HG03342 (cell line): ENCODE measurements at regions not wholly inside any gene's neighbourhood (a gene's known extent, or its start where the extent isn't known, plus 50 kb on each side); places are given as distances from the start of the nearest gene placed in this dataset.
"Not testable (repeated sequence)": the region's sequence is repeated elsewhere in the genome, so short reads cannot be mapped to it uniquely, and the experiment has no call there.

Experiments used
- ATAC-seq: cut with Tn5 transposase; IDR thresholded peaks from one replicate; pipeline ENCODE4 v1.9.1; 2021; ENCODE audit warnings: mild to moderate bottlenecking, moderate library complexity; ENCODE audit not compliant: unreplicated experiment

- not testable (repeated sequence) for ATAC-seq
Observed at GRCh38 chr16:29120680-29121079, 135.8 kb downstream of the LAT start.

- not testable (repeated sequence) for ATAC-seq
Observed at GRCh38 chr16:29118301-29118957, 133.6 kb downstream of the LAT start.

- no peak for ATAC-seq
Observed at GRCh38 chr16:29117631-29118030, 132.8 kb downstream of the LAT start.

- no peak for ATAC-seq
Observed at GRCh38 chr16:29116980-29117379, 132.1 kb downstream of the LAT start.

- not testable (repeated sequence) for ATAC-seq
Observed at GRCh38 chr16:29116207-29116606, 131.4 kb downstream of the LAT start.

- peak; percentile 26 for ATAC-seq
Observed at GRCh38 chr16:29115802-29116141, 130.9 kb downstream of the LAT start.

- peak; percentile 49 for ATAC-seq
Observed at GRCh38 chr16:29114989-29115801, 130.3 kb downstream of the LAT start.

- ATAC-seq: no peak
Observed at GRCh38 chr16:29114574-29114973, 129.7 kb downstream of the LAT start.

- ATAC-seq: not testable (repeated sequence)
Observed at GRCh38 chr16:29113446-29113845, 128.6 kb downstream of the LAT start.

- no peak for ATAC-seq
Observed at GRCh38 chr16:29112755-29113347, 128.0 kb downstream of the LAT start.

GRCh38 chr16:29111901-29112680 lies 127.2 kb downstream of the LAT start:
- ATAC-seq: not testable (repeated sequence)

- ATAC-seq: no peak
Observed at GRCh38 chr16:29111421-29111820, 126.6 kb downstream of the LAT start.

GRCh38 chr16:29108625-29109169 lies 123.8 kb downstream of the LAT start:
- not testable (repeated sequence) for ATAC-seq

- no peak for ATAC-seq
Observed at GRCh38 chr16:29107299-29107698, 122.4 kb downstream of the LAT start.

- not testable (repeated sequence) for ATAC-seq
Observed at GRCh38 chr16:29106259-29106908, 121.5 kb downstream of the LAT start.

GRCh38 chr16:29104600-29104999 lies 119.7 kb downstream of the LAT start:
- ATAC-seq: not testable (repeated sequence)

GRCh38 chr16:29097965-29098364 lies 113.1 kb downstream of the LAT start:
- not testable (repeated sequence) for ATAC-seq

GRCh38 chr16:29094729-29095624 lies 110.1 kb downstream of the LAT start:
- not testable (repeated sequence) for ATAC-seq

GRCh38 chr16:29094325-29094724 lies 109.5 kb downstream of the LAT start:
- not testable (repeated sequence) for ATAC-seq
